ENCODE measurements at regions not wholly inside any gene's neighbourhood (a gene's known extent, or its start where the extent isn't known, plus 50 kb on each side); places are given as distances from the start of the nearest gene placed in this dataset.

GRCh38 chr10:111347386-111348013 lies 270.7 kb downstream of the ADRA2A start:
- TF ChIP-seq CTCF (IDR thresholded peaks at IDR 0.05) (no peak), POLR2A (IDR thresholded peaks at IDR 0.05; ENCODE audit: low read length) (no peak), SMC3 (IDR thresholded peaks at IDR 0.05) (no peak), MAX (IDR thresholded peaks at IDR 0.05) (no peak), USF2 (IDR thresholded peaks at IDR 0.05) (no peak), PBX3 (IDR thresholded peaks at IDR 0.05) (no peak), HOXA7 (CRISPR knock-in tag; IDR thresholded peaks at IDR 0.05) (no peak), RAD21 (conservative IDR thresholded peaks at IDR 0.05 in 1 of 2, IDR thresholded peaks at IDR 0.05 in 1 of 2) (no peak), EP300 (IDR thresholded peaks at IDR 0.05) (no peak)
